Astrocyte of the cerebellum (primary cell): ENCODE measurements at regions not wholly inside any gene's neighbourhood (a gene's known extent, or its start where the extent isn't known, plus 50 kb on each side); places are given as distances from the start of the nearest gene placed in this dataset.

ENCODE experiments used
- DNase-seq: peaks from one replicate; pipeline ENCODE4 v3.0.0-alpha.2; 2011; ENCODE audit warnings: low read depth
- H3K4me3 ChIP-seq: 2 replicates; pipeline ENCODE4 v1.5.1; 2011; ENCODE audit warnings: mild to moderate bottlenecking, low read depth, low read length, moderate library complexity
- CTCF ChIP-seq: IDR thresholded peaks from 2 replicates; pipeline ENCODE4 v1.5.1; 2012; ENCODE audit warnings: low read length, low read depth, moderate library complexity, mild to moderate bottlenecking; ENCODE audit errors: missing control alignments
- in situ Hi-C: cut with HindIII; loops from 2 replicates; pipeline ENCODE4 v1.10.0; 2017; ENCODE audit warnings: low sequenced_read_pairs

- no peak for TF ChIP-seq CTCF
- H3K4me3 ChIP-seq: no peak overlapping the region
- in situ Hi-C loops: no loop called here
- DNase-seq: no peak
Observed at GRCh38 chr10:44511601-44512000, 126.7 kb upstream of the CXCL12 start.

- in situ Hi-C loops: no loop called here
- no peak for DNase-seq
- TF ChIP-seq CTCF: no peak
Observed at GRCh38 chr10:44512431-44513022, 127.6 kb upstream of the CXCL12 start.

GRCh38 chr10:44513591-44513990 lies 128.7 kb upstream of the CXCL12 start:
- in situ Hi-C loops: no loop called here
- no peak overlapping the region for H3K4me3 ChIP-seq
- TF ChIP-seq CTCF: no peak
- DNase-seq: no peak

More at GRCh38 chr10:44512431-44513022, 127.6 kb upstream of the CXCL12 start:
- H3K4me3 ChIP-seq: no peak overlapping the region

- no peak for TF ChIP-seq CTCF
- H3K4me3 ChIP-seq: no peak overlapping the region
- no peak for DNase-seq
- in situ Hi-C loops: no loop called here
Observed at GRCh38 chr10:44516891-44517290, 132.0 kb upstream of the CXCL12 start.

- H3K4me3 ChIP-seq: no peak overlapping the region
- peak; percentile 8 for TF ChIP-seq CTCF
- DNase-seq: no peak
- in situ Hi-C loops: no loop called here
Observed at GRCh38 chr10:44517635-44518034, 132.7 kb upstream of the CXCL12 start.

- DNase-seq: no peak
- TF ChIP-seq CTCF: no peak
- no peak overlapping the region for H3K4me3 ChIP-seq
- in situ Hi-C loops: no loop called here
Observed at GRCh38 chr10:44519361-44519760, 134.5 kb upstream of the CXCL12 start.

- in situ Hi-C loops: no loop called here
- no peak for DNase-seq
- TF ChIP-seq CTCF: no peak
- no peak overlapping the region for H3K4me3 ChIP-seq
Observed at GRCh38 chr10:44520651-44521050, 135.8 kb upstream of the CXCL12 start.
